ENCODE measurements at regions not wholly inside any gene's neighbourhood (a gene's known extent, or its start where the extent isn't known, plus 50 kb on each side); places are given as distances from the start of the nearest gene placed in this dataset.

DNA sequence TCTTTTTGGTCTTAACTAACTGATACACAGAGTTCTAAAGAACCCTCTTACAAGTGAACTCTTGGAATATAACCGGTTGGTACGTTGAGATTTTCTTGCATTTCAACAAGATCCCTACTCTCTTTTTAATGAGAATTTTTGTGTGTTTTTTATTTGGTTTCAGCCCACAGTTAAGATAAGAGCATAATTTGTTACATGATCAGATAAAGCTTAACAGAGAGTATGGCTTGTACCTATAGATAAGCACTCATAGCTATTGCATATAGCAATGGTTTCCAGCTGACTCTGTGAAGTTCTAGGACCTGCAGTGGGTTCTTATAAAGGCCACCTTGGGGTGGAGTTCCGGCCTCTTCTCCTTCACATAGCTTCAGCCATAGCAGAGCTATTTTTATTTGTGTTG, 143.3 kb downstream of the SNX10 start:
- WGBS, 5 donors: 61 to 84% (median 67%) methylated on average over 3 of the region's 3 CpGs
- TF ChIP-seq POLR2A (IDR thresholded peaks at IDR 0.05): no peak
- TF ChIP-seq POLR2AphosphoS5 (IDR thresholded peaks at IDR 0.05): no peak
- TF ChIP-seq, protein P1, sequence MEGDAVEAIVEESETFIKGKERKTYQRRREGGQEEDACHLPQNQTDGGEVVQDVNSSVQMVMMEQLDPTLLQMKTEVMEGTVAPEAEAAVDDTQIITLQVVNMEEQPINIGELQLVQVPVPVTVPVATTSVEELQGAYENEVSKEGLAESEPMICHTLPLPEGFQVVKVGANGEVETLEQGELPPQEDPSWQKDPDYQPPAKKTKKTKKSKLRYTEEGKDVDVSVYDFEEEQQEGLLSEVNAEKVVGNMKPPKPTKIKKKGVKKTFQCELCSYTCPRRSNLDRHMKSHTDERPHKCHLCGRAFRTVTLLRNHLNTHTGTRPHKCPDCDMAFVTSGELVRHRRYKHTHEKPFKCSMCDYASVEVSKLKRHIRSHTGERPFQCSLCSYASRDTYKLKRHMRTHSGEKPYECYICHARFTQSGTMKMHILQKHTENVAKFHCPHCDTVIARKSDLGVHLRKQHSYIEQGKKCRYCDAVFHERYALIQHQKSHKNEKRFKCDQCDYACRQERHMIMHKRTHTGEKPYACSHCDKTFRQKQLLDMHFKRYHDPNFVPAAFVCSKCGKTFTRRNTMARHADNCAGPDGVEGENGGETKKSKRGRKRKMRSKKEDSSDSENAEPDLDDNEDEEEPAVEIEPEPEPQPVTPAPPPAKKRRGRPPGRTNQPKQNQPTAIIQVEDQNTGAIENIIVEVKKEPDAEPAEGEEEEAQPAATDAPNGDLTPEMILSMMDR (IDR thresholded peaks at IDR 0.05 in 8 of 11, conservative IDR thresholded peaks at IDR 0.05 in 3 of 11): no peak

DNA sequence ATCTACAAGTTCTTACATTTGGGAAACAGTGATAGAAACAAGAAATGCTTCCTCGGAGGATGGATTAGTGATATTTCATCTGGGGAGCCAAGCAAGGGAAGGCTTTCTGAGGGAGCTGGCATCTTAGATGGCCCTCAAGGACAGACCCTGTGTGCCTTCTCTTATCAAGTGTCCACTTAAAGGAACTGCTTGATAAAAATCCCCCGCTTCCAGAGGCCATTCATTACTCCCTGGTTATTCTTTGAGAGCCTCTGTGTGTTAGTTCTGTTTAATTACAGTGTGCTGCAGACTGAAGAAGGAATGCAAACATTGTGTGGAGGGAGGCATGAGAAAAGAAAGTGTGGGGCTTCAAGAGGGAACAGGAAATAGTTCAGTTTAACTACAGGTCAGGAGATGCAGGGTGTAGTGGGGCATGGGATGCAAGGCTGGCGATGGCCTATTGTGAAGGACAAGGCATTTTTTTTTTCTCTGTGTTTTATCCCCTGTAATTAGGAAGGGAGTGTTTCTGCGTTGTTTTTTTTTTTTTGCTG, 145.4 kb downstream of the SNX10 start:
- Histone ChIP-seq H3K4me1 (peaks cover 0 to 5% (median 0%) of the 10 kb centered on the region in 6 donors), H3K36me3 (no peaks in the 10 kb centered on the region), H3K4me3 (no peak overlapping the region), H3K27ac (no peak overlapping the region), H3K9me3 (no peaks in the 10 kb centered on the region), H3K27me3 (replicated peaks in 1 of 7) (no peaks in the 10 kb centered on the region)
- intact Hi-C loops (cut with DNase I; ENCODE audit: low total_unique reads): no loop called here
- no peak for DNase-seq
- WGBS, 5 donors: 65 to 87% (median 77%) methylated on average over 4 of the region's 4 CpGs
- TF ChIP-seq POLR2AphosphoS5 (IDR thresholded peaks at IDR 0.05): no peak

More for the DNA sequence above, 143.3 kb downstream of the SNX10 start:
- Histone ChIP-seq H3K36me3 (no peaks in the 10 kb centered on the region), H3K9me3 (no peaks in the 10 kb centered on the region), H3K4me1 (no peaks in the 10 kb centered on the region), H3K4me3 (no peak overlapping the region), H3K27me3 (replicated peaks in 1 of 7) (no peaks in the 10 kb centered on the region), H3K27ac (no peak overlapping the region)
- intact Hi-C loops (cut with DNase I; ENCODE audit: low total_unique reads): no loop called here
- DNase-seq: no peak

DNA sequence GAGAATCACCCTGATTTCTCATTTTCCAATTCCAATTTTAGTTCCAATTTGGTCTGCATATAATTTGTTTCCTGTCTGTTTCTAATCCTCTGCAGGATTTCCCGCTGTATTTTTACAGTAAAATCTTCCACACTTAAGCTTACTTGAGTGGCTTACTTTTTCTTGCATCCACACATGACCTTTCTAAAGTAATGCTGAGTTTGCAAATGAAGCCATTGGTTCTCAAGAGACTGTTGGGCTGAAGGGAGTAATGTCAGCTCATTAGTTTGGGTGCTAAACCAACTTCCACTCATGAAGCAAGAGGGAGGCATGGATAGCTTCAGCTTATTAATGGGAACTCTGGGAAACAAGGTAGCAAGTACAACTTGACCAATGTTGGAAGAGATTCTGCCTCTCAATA, 146.4 kb downstream of the SNX10 start:
- Histone ChIP-seq H3K4me3 (no peak overlapping the region), H3K27me3 (replicated peaks in 1 of 7) (no peaks in the 10 kb centered on the region), H3K4me1 (peaks cover 0 to 5% (median 0%) of the 10 kb centered on the region in 6 donors), H3K27ac (no peak overlapping the region), H3K9me3 (no peaks in the 10 kb centered on the region), H3K36me3 (no peaks in the 10 kb centered on the region)
- TF ChIP-seq POLR2AphosphoS5 (IDR thresholded peaks at IDR 0.05) (no peak), POLR2A (IDR thresholded peaks at IDR 0.05) (no peak)
- TF ChIP-seq, protein P1 (IDR thresholded peaks at IDR 0.05 in 8 of 11, conservative IDR thresholded peaks at IDR 0.05 in 3 of 11): no peak
- intact Hi-C loops (cut with DNase I; ENCODE audit: low total_unique reads): no loop called here
- DNase-seq: no peak
- 83 to 96% (median 93%) methylated on average over 1 of the region's 1 CpG for WGBS, 5 donors

DNA sequence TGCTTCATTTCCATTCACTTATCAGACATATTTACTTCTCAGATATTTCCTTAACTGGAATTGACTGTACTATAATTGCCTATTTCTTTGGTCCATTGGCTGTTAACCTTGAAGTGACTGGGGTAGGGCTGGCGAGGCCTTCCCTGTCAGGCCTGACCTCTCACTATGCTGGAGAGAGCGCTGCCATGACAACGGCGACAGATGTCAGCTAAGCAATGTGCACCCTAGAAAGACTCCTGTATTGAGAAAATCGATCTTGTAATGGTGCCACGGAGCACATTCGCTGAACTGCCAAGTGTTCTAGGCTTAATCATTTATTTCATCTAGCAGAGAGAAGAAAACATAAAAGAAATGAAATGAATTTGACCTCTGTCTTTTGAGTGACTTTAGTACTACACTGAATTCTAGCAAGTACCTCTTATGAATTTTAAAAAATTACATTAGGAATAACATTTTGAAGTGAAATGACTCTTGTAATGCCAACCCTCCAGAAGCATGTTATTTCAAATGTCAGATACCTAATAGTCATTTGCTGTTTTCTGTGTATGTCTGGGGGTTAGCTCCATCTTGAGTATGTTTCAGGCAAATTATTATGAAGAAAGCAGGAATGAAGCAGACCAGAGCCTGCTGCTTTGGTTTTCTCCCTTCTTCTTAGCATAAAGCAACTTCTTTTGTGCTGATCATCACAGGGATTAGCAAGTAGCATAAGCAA, 148.0 kb downstream of the SNX10 start:
- Histone ChIP-seq H3K36me3 (no peaks in the 10 kb centered on the region), H3K27me3 (replicated peaks in 1 of 7) (no peaks in the 10 kb centered on the region), H3K4me3 (no peak overlapping the region), H3K9me3 (no peaks in the 10 kb centered on the region), H3K27ac (no peak overlapping the region), H3K4me1 (peaks cover 0 to 5% (median 0%) of the 10 kb centered on the region in 6 donors)
- 91 to 94% (median 92%) methylated on average over 7 of the region's 7 CpGs for WGBS, 5 donors
- intact Hi-C loops (cut with DNase I; ENCODE audit: low total_unique reads): no loop called here
- DNase-seq: no peak
- TF ChIP-seq, protein P1 (IDR thresholded peaks at IDR 0.05 in 8 of 11, conservative IDR thresholded peaks at IDR 0.05 in 3 of 11): no peak
- no peak for TF ChIP-seq POLR2AphosphoS5 (IDR thresholded peaks at IDR 0.05)
- no peak for TF ChIP-seq POLR2A (IDR thresholded peaks at IDR 0.05)

Measured in spleen (tissue), 11 donors.